ENCODE measurements at regions not wholly inside any gene's neighbourhood (a gene's known extent, or its start where the extent isn't known, plus 50 kb on each side); places are given as distances from the start of the nearest gene placed in this dataset.

- TF ChIP-seq, protein P1, sequence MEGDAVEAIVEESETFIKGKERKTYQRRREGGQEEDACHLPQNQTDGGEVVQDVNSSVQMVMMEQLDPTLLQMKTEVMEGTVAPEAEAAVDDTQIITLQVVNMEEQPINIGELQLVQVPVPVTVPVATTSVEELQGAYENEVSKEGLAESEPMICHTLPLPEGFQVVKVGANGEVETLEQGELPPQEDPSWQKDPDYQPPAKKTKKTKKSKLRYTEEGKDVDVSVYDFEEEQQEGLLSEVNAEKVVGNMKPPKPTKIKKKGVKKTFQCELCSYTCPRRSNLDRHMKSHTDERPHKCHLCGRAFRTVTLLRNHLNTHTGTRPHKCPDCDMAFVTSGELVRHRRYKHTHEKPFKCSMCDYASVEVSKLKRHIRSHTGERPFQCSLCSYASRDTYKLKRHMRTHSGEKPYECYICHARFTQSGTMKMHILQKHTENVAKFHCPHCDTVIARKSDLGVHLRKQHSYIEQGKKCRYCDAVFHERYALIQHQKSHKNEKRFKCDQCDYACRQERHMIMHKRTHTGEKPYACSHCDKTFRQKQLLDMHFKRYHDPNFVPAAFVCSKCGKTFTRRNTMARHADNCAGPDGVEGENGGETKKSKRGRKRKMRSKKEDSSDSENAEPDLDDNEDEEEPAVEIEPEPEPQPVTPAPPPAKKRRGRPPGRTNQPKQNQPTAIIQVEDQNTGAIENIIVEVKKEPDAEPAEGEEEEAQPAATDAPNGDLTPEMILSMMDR (IDR thresholded peaks at IDR 0.05) = peak in 1 of 4 experiments; percentile 43
- no peak for TF ChIP-seq POLR2A (IDR thresholded peaks at IDR 0.05)
Measured at GRCh38 chr4:12729384-12729783, 754.8 kb downstream of the RAB28 start.

Measured in sigmoid colon (tissue), 3 donors.